DMS153 (cell line): ENCODE measurements at regions not wholly inside any gene's neighbourhood (a gene's known extent, or its start where the extent isn't known, plus 50 kb on each side); places are given as distances from the start of the nearest gene placed in this dataset.
"Not testable (repeated sequence)": the region's sequence is repeated elsewhere in the genome, so short reads cannot be mapped to it uniquely, and the experiment has no call there.

Source experiments
- DNase-seq: peaks from one replicate; lab custom pipeline; 2025; lab: John Stamatoyannopoulos, UW

DNA sequence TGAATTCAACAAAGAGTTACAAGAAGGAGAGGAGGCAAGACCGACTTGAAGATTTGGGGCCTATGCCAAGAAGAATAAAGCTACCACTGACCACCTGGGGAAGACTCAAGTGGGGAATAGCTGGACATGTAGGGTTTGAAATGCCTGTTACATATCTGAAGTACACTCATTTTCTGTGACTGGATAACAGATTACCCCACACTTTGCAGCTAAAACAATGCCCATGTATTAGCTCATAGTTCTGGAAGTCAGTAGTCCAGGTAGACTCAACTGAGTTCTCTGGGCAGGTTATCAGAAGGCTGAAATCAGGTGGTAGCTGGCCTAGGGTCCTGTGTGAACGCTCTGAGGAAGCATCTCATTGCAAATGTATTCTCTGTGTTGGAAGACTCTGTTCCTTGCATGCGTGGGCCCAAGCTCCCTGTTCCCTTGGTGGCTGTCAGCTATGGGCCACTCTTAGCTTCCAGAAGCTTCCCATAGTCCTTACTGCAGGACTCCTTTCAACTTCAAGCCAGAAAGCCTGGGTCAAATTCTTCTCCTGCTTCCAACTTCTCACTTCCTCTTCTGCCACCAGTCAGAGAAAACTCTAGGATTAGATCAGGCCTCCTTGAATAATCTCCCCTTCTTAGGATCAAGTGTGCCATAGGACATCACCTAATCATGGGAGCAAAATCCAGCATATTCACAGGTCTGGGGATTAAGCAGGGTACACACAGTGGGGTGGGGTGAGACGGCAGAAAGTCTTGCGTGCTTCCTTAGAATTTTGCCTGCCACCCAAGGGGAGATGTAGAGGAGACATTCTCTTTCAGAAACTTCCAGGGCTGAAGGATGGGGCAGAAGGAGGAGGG is 187.8 kb downstream of the SHQ1 start:
- no peak for DNase-seq

DNA sequence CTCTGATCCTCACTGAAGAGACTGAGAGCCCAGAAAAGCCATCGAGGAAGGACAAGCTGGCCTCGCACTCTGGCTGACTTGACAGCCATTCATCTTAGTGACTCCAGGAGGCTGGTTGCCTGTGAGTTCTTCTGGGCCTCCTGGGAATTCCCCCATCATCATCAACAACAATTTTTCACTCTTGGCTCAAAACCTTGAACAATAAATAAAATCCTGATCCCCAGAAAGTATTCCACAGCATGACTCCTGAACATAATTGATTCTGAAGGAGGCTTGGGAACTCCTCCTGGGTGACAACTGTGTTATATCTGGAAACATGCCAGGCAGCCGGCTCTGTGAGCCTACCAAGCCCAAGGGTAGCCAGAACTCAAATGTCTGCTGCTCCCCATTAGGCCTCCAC is 188.6 kb downstream of the SHQ1 start:
- no peak for DNase-seq

DNA sequence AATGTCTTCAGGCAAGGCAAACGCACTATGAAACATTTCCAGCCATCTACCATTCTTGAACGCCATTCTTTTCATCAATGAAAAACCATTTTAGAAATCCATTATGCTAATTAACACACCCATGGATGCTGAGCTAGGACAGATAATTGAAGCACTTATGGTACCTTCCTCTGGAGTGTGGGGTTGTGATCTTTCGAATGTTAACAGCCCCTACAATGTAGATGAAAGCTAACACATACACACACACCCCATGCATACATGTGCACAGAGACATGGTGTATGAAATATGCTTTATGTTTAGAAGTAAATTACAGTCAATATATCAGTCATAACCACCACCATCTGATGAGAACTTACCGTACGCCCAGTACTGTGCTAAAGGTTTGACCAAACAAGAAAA is 189.1 kb downstream of the SHQ1 start:
- no peak for DNase-seq

GRCh38 chr3:72658466-72659100 is 189.7 kb downstream of the SHQ1 start:
- no peak for DNase-seq

DNA sequence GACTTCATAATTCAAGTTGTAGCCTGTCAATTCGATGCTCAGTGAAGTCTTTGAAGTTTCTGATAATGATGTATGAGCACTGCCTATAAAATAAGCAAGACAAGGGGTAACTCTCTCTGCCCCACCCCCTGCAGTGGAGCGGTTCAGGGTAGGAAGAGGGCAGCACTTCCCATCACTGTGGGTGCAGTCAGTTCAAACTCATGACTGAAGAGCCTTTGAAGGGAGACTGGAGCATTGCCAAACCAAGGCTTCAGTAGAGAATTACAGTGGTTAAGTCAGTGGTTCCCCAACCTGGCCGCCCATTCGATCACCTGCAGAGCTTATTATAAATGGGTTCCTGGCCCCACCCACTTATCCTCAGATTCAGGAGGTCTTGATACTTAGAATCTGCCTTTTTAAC is 190.6 kb downstream of the SHQ1 start:
- peak; percentile 39 for DNase-seq

DNA sequence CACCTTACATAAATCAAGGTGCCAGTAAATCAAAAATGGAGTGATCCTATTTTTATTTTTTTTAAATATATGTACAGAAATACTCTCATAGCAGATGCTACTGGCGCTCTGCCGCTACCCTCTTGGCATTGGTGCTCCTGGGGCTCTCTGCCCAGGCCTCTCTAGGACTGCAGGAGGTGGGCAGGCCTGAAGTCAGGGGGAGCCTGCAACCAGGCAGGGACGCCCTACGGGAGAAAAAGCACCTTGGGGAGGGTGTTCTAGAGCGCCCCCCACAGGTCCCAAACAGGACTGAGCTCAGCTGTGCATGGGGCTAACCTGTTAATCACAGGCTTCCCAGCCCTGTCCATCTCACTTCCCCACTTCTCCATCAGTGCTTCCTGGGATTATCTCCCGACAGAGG is 192.5 kb downstream of the SHQ1 start:
- DNase-seq: no peak

DNA sequence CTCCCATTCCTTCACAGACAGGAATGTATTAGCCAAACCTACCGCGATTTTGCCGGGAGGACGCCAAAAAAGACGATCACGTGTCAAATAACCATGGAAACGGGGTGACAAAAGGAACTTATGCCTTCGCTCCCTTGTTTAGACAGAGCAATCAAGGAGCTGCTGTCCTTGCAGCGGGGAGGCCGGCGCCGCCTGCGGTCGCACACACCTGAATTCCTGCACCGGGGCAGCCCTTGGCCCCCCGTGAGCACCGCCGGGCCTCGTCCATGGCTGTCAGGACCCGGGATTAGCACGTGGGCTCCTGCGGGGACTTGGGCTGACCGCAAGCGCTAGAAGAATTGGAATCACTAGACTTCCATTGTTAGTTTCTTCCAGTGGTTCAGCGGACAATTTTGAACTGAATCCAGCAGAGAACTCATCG is 193.1 kb downstream of the SHQ1 start:
- DNase-seq: no peak

DNA sequence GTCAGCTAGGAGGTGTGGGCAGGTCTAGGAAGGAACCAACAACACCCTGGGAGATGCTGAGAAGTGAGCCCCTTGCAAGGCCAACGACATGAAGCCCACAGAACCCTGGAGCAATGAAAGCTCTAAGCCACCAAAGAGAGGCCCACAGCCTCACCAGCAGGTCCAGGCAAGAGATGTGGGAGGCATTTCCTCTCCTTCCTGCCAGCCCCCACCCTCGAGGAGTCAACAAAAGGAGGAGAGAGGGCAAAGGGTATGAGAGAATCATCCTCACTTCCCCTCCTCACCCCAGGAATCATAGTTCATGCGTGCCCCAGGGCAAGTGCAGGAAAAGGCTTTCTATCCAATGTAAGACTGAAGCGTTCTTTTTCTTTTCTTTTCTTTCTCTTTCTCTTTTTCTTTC is 195.8 kb downstream of the SHQ1 start:
- DNase-seq: no peak

DNA sequence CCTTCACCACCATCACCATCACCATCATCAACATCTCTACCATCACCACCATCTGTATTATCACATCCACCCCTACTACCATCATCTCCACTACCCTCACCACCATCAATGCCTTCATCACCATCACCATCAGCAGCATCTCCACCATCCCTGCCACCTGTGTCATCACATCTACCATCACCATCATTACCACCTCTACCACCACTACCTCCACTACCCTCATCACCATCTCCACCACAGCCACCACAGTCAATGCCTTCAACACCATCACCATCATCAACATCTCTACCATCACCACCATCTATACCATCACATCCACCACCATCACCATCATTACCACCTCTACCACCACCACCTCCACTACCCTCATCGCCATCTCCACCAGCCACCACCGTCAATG is 196.7 kb downstream of the SHQ1 start:
- no peak for DNase-seq

DNA sequence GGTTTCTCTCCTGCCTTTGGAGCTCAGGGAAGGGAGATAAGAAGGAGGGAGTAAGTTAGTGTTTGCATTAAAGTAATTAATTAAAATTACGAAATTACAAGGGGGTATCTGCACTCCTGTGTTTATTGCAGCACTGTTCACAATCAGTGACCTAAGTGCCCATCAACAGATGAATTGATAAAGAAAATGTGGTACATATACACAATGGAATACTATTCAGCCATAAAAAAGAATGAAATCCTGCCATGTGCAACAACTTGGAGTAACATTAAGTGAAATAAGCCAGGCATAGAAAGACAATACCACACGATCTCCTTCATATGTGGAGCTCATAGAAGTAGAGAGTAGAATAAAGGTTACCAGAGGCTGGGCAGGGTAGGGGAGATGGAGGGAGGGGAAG is 202.0 kb downstream of the SHQ1 start:
- DNase-seq: no peak

DNA sequence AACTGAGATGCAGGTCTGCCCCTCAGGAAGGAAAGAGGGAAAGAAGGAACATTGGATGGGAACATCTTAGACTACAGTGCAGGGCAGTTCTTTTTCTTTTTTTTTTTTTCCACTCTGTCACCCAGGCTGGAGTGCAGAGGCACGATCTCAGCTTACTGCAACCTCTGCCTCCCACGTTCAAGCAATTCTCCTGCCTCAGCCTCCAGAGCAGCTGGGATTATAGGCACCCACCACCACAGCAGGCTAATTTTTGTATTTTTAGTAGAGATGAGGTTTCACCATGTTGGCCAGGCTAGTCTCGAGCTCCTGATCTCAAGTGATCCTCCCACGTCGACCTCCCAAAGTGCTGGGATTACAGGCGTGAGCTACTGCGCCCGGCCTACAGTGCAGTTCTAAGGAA is 204.6 kb downstream of the SHQ1 start:
- not testable (repeated sequence) for DNase-seq

DNA sequence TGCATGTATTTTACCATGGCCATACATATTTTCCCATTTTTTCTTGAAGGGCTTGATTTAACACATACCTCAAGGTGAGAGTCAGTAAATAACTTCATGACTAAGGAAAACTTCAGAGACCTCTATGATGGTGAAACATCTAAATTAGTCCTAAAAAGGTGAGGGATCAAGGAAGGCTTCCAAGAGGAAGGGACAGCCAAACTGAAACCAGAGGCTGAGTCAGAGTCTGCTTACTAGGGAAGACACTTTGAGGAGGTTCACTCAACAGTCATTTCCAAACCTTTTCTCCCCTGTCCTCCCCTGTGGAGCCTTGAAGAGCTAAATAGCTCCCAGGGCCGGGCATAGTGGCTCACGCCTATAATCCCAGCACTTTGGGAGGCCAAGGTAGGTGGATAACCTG is 206.6 kb downstream of the SHQ1 start:
- DNase-seq: no peak

DNA sequence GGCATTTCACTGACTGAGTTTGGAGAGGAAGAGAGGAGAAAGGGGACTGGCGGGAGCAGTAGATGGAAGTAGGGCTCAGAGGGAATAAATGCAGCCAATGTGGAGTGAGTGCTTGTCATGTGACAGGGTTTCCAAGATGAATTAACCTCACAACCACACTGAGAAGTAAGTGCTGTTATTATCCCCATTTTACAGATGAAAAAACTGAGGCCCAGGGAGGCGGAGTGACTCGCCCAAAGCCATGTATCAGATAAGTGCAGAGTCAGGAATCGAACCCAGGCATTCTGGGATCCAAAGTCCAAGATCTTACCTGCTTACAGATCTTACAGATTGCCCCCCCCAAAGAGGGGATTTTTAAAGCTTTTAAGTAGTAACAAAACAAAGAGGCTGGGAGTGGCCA is 207.2 kb downstream of the SHQ1 start:
- no peak for DNase-seq

- DNase-seq: no peak
Measured at GRCh38 chr3:72636969-72637597, 211.2 kb downstream of the SHQ1 start.

DNA sequence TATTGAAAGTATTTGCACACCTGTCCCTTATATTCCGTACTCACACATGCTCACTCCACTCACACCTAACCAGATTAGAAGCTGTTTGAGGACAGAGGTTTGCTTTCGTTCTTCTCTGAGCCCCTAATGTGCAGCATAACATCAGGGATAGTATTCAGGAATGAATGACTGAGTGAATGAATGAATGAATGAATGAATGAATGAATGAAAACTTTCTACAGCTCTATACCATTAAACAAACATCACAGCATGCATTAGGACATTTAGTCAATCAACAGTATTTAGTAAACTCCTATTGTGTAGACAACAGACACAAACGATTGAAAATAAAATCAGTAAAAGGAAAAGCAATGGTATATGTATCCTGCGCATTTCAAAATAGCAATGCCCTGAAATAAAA is 212.7 kb downstream of the SHQ1 start:
- no peak for DNase-seq

DNA sequence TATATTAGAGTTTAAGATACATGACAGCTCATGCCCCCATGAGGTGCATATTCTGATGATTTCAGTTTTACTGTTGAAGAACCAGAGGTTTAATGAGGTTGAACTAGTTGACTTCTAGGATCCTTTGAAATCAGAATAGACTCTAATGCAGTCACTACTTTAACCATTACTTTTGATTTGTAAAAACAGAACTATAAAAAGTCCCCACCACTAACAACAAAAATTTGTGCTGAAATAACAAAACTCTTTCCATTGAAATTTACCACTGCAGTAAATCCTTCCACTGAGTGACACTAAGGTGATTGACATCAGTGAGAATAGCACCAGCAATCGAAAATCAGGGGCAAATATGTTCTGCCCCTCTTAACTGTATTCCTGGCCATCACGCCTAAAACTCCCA is 214.1 kb downstream of the SHQ1 start:
- no peak for DNase-seq

GRCh38 chr3:72633534-72633933 is 214.7 kb downstream of the SHQ1 start:
- DNase-seq: no peak

DNA sequence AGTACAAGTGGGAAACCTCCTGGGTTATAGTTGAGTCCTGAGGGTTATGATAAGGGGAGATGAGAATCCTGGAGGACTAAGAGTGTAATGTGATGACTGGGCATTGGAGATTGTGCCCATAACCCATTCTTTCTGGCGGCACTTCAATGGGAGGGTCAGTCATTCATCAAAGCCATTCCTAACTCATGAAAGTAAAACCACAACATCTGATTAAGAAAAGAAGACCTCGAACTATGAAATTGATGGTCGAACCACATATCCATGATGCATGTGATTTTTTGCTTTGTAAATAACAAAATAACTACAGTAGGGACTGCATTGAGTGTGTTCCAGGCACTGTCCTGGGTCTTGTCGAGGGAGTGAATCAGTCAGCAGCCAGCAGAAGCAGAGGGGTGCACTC is 215.1 kb downstream of the SHQ1 start:
- DNase-seq: no peak

- no peak for DNase-seq
Measured at GRCh38 chr3:72632129-72632528, 216.1 kb downstream of the SHQ1 start.

GRCh38 chr3:72630969-72631344 is 217.3 kb downstream of the SHQ1 start:
- no peak for DNase-seq

DNA sequence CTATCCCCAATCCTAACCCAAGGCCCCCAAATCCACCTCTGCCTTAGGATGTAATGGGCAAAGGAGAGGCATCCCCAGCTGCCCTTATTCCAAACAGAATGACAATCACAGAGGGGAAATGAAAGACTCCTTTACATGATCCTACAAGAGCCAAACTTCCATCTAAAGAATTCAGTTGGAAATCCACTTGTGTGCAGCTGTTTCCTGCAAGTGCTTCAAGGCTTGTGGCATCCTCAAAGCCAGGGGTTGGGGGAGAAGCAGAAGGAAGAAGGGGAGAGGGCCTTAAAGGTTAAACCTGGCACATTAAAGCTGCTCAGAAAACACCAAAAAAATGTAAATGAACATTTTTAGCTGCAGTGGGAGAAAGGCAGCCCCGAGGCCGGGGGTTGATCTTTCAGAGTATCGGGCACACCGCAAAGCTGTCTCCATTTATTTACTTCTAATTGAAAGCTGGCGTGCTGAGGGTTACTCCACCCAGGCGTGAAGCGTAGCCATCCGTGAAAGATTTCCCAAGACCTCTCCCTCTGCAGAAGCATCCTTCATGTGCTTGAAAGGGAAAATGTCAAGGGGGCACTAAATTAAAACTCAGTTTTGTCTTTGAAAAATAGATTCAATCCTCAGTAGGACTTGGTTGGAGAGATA is 217.8 kb downstream of the SHQ1 start:
- no peak for DNase-seq

GRCh38 chr3:72629191-72629631 is 219.0 kb downstream of the SHQ1 start:
- DNase-seq: no peak

GRCh38 chr3:72628065-72628464 is 220.2 kb downstream of the SHQ1 start:
- peak; percentile 2 for DNase-seq
